GM23338 (cell line): ENCODE measurements at regions not wholly inside any gene's neighbourhood (a gene's known extent, or its start where the extent isn't known, plus 50 kb on each side); places are given as distances from the start of the nearest gene placed in this dataset.

Source experiments
- ATAC-seq: fragments of 200-7000 bp; cut with Tn5 transposase; 3 replicates; pipeline ENCODE4 v1.9.1; 2020
- DNase-seq: peaks from one replicate; pipeline ENCODE4 v3.0.0-alpha.2; 2015; ENCODE audit warnings: low spot score
- H2AFZ ChIP-seq: fragments of 200-600 bp; sonication (generic); 2 replicates; pipeline ENCODE4 v1.8.0; 2016; ENCODE audit warnings: antibody characterized with exemption, mild to moderate bottlenecking, moderate library complexity
- H3F3A ChIP-seq: fragments of 200-600 bp; sonication (generic); replicated peaks from 2 replicates; pipeline ENCODE4 v1.8.0; 2017; ENCODE audit warnings: antibody characterized with exemption, mixed run types, low read depth
- H3K27ac ChIP-seq: fragments of 200-600 bp; sonication (generic); 2 replicates; pipeline ENCODE4 v1.6.1; 2016; ENCODE audit warnings: low read depth
- H3K27me3 ChIP-seq: fragments of 200-600 bp; sonication (generic); 2 replicates; pipeline ENCODE4 v1.8.0; 2016; ENCODE audit warnings: mild to moderate bottlenecking, mixed run types, moderate library complexity; ENCODE audit not compliant: insufficient read depth
- H3K36me3 ChIP-seq: fragments of 200-600 bp; sonication (generic); 2 replicates; pipeline ENCODE4 v1.8.0; 2016; ENCODE audit warnings: mild to moderate bottlenecking; ENCODE audit not compliant: insufficient read depth
- H3K4me1 ChIP-seq: fragments of 200-600 bp; sonication (generic); 2 replicates; pipeline ENCODE4 v1.8.0; 2016; ENCODE audit warnings: mild to moderate bottlenecking, moderate library complexity; ENCODE audit not compliant: insufficient read depth
- H3K4me2 ChIP-seq: fragments of 200-600 bp; sonication (generic); 2 replicates; pipeline ENCODE4 v1.7.1; 2017; ENCODE audit warnings: mixed run types
- H3K4me3 ChIP-seq: fragments of 200-600 bp; sonication (generic); 2 replicates; pipeline ENCODE4 v1.6.1; 2016; ENCODE audit warnings: mixed run types
- H3K79me2 ChIP-seq: fragments of 200-600 bp; sonication (generic); replicated peaks from 2 replicates; pipeline ENCODE4 v1.8.0; 2017; ENCODE audit warnings: mild to moderate bottlenecking; ENCODE audit not compliant: insufficient read depth
- H3K9me2 ChIP-seq: fragments of 200-600 bp; sonication (generic); 2 replicates; pipeline ENCODE4 v1.8.0; 2017; ENCODE audit not compliant: insufficient read depth
- H4K20me1 ChIP-seq: fragments of 200-600 bp; sonication (generic); replicated peaks from 2 replicates; pipeline ENCODE4 v1.8.0; 2017; ENCODE audit warnings: mild to moderate bottlenecking; ENCODE audit not compliant: insufficient read depth
- H3K27ac Mint-ChIP-seq: 2 replicates; pipeline ENCODE4 v1.8.0; 2020; ENCODE audit warnings: inconsistent platforms, mild to moderate bottlenecking, moderate library complexity, mixed read lengths
- H3K27me3 Mint-ChIP-seq: 3 replicates; pipeline ENCODE4 v1.8.0; 2022; ENCODE audit warnings: low read depth, mild to moderate bottlenecking, moderate library complexity, mixed read lengths, inconsistent platforms; ENCODE audit not compliant: insufficient read depth, poor library complexity
- H3K36me3 Mint-ChIP-seq: 3 replicates; pipeline ENCODE4 v1.8.0; 2021; ENCODE audit warnings: low read depth, mild to moderate bottlenecking, inconsistent platforms, moderate library complexity, mixed read lengths
- H3K4me1 Mint-ChIP-seq: 3 replicates; pipeline ENCODE4 v1.8.0; 2020; ENCODE audit warnings: mild to moderate bottlenecking, inconsistent platforms, mixed read lengths
- H3K4me3 Mint-ChIP-seq: 3 replicates; pipeline ENCODE4 v1.8.0; 2021; ENCODE audit warnings: moderate library complexity, mild to moderate bottlenecking, inconsistent platforms, mixed read lengths
- H3K9me3 Mint-ChIP-seq: 3 replicates; pipeline ENCODE4 v1.8.0; 2020; ENCODE audit warnings: moderate library complexity, mild to moderate bottlenecking, inconsistent platforms, mixed read lengths
- CREB1 ChIP-seq: fragments of 250-450 bp; sonication (Bioruptor Pico); IDR thresholded peaks from 2 replicates; pipeline ENCODE4 v1.5.0; 2020; ENCODE audit warnings: low read depth, mild to moderate bottlenecking, moderate library complexity
- EZH2 ChIP-seq: fragments of 200-600 bp; sonication (generic); IDR thresholded peaks from one replicate; pipeline ENCODE4 v1.8.0; 2017; ENCODE audit warnings: antibody characterized with exemption, mild to moderate bottlenecking, low read depth; ENCODE audit not compliant: unreplicated experiment
- EZH2phosphoT487 ChIP-seq: fragments of 200-600 bp; sonication (generic); IDR thresholded peaks from one replicate; pipeline ENCODE4 v1.8.1; 2018; ENCODE audit warnings: antibody characterized with exemption; ENCODE audit not compliant: unreplicated experiment
- JUNB ChIP-seq: IDR thresholded peaks from one replicate; pipeline ENCODE4 v1.6.1; 2016; ENCODE audit warnings: antibody characterized with exemption; ENCODE audit not compliant: unreplicated experiment
- NANOG ChIP-seq: IDR thresholded peaks from 2 replicates; pipeline ENCODE4 v1.6.1; 2016; ENCODE audit warnings: antibody characterized with exemption, borderline replicate concordance
- POLR2AphosphoS5 ChIP-seq: IDR thresholded peaks from 2 replicates; pipeline ENCODE4 v1.6.1; 2016; ENCODE audit warnings: antibody characterized with exemption, low read depth
- STAT1 ChIP-seq: IDR thresholded peaks from one replicate; pipeline ENCODE4 v1.6.1; 2016; ENCODE audit warnings: antibody characterized with exemption; ENCODE audit not compliant: unreplicated experiment
- ZNF114 ChIP-seq: fragments of 250-450 bp; sonication (Bioruptor Pico); IDR thresholded peaks from 2 replicates; pipeline ENCODE4 v1.5.0; 2020; ENCODE audit warnings: mild to moderate bottlenecking, moderate library complexity
- ZNF331 ChIP-seq: fragments of 250-450 bp; sonication (Bioruptor Pico); IDR thresholded peaks from 2 replicates; pipeline ENCODE4 v1.5.0; 2020; ENCODE audit warnings: low read depth, mild to moderate bottlenecking, moderate library complexity
- TF ChIP-seq, protein P1 (sequence below), 2 experiments: fragments of 200-600 bp in 1 of 2; sonication (generic) in 1 of 2; conservative IDR thresholded peaks; 2 replicates each; pipeline versions ENCODE4 v1.5.1 to v1.6.1; 2016 to 2017; ENCODE audit warnings: antibody characterized with exemption in 2 of 2, low read depth in 2 of 2, mild to moderate bottlenecking in 2 of 2, moderate library complexity in 1 of 2
- TF ChIP-seq, protein P2 (sequence below): IDR thresholded peaks from 2 replicates; pipeline ENCODE4 v1.6.1; 2016; ENCODE audit warnings: antibody characterized with exemption
- TF ChIP-seq, protein P3 (sequence below): fragments of 250-450 bp; sonication (Bioruptor Pico); IDR thresholded peaks from 2 replicates; pipeline ENCODE4 v1.5.0; 2020; ENCODE audit warnings: mild to moderate bottlenecking, moderate library complexity

DNA sequence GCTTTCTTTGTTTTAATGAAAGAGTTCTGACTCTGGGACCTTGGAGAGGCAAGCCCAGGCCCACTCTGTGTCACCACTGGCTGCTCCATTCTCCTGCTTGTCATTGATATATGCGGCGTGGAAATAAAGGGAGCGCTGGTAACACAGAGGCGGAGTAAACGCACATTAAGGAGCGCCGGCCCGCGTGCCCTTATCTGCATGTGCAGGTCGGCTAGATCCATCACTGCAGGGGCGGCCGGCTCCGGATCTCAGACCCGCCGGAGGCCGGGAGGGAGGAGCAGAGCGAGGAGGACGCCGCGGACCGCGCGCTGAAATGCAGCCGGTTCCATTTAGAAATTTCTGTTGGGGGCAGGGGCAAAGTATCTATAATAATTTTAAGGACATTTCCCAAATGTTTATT is 70.8 kb downstream of the MRPL36 start:
- no peak for TF ChIP-seq EZH2
- no peak overlapping the region for H3K4me2 ChIP-seq
- DNase-seq: no peak
- no peaks in the 10 kb centered on the region; the same call in 2 of the 3 replicates for H3K9me3 Mint-ChIP-seq
- H3K79me2 ChIP-seq: no peaks in the 10 kb centered on the region
- H4K20me1 ChIP-seq: no peaks in the 10 kb centered on the region
- peaks cover 16% of the 10 kb centered on the region for H3K27me3 Mint-ChIP-seq
- ATAC-seq: no peak
- H3K27me3 ChIP-seq: no peaks in the 10 kb centered on the region
- no peak overlapping the region for H3K27ac ChIP-seq
- no peak overlapping the region for H2AFZ ChIP-seq
- no peak overlapping the region for H3K27ac Mint-ChIP-seq
- peaks cover 7% of the 10 kb centered on the region for H3K4me1 ChIP-seq
- no peaks in the 10 kb centered on the region for H3K36me3 ChIP-seq
- no peak overlapping the region for H3K4me3 ChIP-seq
- no peaks in the 10 kb centered on the region for H3F3A ChIP-seq
- H3K9me2 ChIP-seq: no peaks in the 10 kb centered on the region
- H3K36me3 Mint-ChIP-seq: no peaks in the 10 kb centered on the region
- no peak overlapping the region for H3K4me3 Mint-ChIP-seq
- peaks cover 26% of the 10 kb centered on the region for H3K4me1 Mint-ChIP-seq

DNA sequence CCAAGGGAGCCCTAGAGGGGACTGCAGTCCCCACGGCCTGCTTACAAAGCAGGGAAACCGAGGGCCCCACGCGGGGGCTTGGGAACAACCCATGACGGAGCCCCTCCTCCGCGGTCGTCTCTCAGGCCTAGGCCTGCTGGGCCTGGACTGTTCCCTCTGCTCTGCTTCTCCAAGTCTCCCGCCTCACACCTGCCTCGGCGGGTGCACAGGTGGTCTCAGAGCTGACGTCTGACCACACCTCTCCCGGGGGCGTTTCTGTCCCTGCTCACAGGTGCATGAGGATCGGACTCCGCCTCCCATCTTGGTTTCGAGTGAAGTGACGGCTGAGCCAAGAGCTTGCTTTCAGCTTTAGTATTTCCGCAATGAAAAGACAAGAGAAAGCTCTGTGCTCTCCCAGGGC is 72.1 kb downstream of the MRPL36 start:
- no peaks in the 10 kb centered on the region for H3K36me3 Mint-ChIP-seq
- ATAC-seq: no peak
- Histone ChIP-seq H4K20me1 (no peaks in the 10 kb centered on the region), H3K36me3 (no peaks in the 10 kb centered on the region), H2AFZ (peak overlapping the region; percentile 63; the same call in 1 of the 2 replicates), H3F3A (no peaks in the 10 kb centered on the region), H3K4me2 (no peak overlapping the region), H3K79me2 (no peaks in the 10 kb centered on the region), H3K4me3 (no peak overlapping the region), H3K9me2 (no peaks in the 10 kb centered on the region), H3K27ac (no peak overlapping the region), H3K27me3 (no peaks in the 10 kb centered on the region), H3K4me1 (peaks cover 7% of the 10 kb centered on the region)
- peaks cover 26% of the 10 kb centered on the region for H3K4me1 Mint-ChIP-seq
- no peaks in the 10 kb centered on the region; the same call in 2 of the 3 replicates for H3K9me3 Mint-ChIP-seq
- no peak overlapping the region for H3K27ac Mint-ChIP-seq
- no peak for TF ChIP-seq POLR2AphosphoS5
- no peak for TF ChIP-seq ZNF331 (CRISPR knock-in tag)
- TF ChIP-seq, protein P1, sequence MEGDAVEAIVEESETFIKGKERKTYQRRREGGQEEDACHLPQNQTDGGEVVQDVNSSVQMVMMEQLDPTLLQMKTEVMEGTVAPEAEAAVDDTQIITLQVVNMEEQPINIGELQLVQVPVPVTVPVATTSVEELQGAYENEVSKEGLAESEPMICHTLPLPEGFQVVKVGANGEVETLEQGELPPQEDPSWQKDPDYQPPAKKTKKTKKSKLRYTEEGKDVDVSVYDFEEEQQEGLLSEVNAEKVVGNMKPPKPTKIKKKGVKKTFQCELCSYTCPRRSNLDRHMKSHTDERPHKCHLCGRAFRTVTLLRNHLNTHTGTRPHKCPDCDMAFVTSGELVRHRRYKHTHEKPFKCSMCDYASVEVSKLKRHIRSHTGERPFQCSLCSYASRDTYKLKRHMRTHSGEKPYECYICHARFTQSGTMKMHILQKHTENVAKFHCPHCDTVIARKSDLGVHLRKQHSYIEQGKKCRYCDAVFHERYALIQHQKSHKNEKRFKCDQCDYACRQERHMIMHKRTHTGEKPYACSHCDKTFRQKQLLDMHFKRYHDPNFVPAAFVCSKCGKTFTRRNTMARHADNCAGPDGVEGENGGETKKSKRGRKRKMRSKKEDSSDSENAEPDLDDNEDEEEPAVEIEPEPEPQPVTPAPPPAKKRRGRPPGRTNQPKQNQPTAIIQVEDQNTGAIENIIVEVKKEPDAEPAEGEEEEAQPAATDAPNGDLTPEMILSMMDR (conservative IDR thresholded peaks at IDR 0.05; ENCODE audit: low read depth in 2 of 2): no peak
- TF ChIP-seq, protein P2, sequence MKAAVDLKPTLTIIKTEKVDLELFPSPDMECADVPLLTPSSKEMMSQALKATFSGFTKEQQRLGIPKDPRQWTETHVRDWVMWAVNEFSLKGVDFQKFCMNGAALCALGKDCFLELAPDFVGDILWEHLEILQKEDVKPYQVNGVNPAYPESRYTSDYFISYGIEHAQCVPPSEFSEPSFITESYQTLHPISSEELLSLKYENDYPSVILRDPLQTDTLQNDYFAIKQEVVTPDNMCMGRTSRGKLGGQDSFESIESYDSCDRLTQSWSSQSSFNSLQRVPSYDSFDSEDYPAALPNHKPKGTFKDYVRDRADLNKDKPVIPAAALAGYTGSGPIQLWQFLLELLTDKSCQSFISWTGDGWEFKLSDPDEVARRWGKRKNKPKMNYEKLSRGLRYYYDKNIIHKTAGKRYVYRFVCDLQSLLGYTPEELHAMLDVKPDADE: no peak
- TF ChIP-seq ZNF114 (CRISPR knock-in tag): no peak
- no peak for TF ChIP-seq CREB1
- TF ChIP-seq STAT1: no peak
- TF ChIP-seq, protein P3, sequence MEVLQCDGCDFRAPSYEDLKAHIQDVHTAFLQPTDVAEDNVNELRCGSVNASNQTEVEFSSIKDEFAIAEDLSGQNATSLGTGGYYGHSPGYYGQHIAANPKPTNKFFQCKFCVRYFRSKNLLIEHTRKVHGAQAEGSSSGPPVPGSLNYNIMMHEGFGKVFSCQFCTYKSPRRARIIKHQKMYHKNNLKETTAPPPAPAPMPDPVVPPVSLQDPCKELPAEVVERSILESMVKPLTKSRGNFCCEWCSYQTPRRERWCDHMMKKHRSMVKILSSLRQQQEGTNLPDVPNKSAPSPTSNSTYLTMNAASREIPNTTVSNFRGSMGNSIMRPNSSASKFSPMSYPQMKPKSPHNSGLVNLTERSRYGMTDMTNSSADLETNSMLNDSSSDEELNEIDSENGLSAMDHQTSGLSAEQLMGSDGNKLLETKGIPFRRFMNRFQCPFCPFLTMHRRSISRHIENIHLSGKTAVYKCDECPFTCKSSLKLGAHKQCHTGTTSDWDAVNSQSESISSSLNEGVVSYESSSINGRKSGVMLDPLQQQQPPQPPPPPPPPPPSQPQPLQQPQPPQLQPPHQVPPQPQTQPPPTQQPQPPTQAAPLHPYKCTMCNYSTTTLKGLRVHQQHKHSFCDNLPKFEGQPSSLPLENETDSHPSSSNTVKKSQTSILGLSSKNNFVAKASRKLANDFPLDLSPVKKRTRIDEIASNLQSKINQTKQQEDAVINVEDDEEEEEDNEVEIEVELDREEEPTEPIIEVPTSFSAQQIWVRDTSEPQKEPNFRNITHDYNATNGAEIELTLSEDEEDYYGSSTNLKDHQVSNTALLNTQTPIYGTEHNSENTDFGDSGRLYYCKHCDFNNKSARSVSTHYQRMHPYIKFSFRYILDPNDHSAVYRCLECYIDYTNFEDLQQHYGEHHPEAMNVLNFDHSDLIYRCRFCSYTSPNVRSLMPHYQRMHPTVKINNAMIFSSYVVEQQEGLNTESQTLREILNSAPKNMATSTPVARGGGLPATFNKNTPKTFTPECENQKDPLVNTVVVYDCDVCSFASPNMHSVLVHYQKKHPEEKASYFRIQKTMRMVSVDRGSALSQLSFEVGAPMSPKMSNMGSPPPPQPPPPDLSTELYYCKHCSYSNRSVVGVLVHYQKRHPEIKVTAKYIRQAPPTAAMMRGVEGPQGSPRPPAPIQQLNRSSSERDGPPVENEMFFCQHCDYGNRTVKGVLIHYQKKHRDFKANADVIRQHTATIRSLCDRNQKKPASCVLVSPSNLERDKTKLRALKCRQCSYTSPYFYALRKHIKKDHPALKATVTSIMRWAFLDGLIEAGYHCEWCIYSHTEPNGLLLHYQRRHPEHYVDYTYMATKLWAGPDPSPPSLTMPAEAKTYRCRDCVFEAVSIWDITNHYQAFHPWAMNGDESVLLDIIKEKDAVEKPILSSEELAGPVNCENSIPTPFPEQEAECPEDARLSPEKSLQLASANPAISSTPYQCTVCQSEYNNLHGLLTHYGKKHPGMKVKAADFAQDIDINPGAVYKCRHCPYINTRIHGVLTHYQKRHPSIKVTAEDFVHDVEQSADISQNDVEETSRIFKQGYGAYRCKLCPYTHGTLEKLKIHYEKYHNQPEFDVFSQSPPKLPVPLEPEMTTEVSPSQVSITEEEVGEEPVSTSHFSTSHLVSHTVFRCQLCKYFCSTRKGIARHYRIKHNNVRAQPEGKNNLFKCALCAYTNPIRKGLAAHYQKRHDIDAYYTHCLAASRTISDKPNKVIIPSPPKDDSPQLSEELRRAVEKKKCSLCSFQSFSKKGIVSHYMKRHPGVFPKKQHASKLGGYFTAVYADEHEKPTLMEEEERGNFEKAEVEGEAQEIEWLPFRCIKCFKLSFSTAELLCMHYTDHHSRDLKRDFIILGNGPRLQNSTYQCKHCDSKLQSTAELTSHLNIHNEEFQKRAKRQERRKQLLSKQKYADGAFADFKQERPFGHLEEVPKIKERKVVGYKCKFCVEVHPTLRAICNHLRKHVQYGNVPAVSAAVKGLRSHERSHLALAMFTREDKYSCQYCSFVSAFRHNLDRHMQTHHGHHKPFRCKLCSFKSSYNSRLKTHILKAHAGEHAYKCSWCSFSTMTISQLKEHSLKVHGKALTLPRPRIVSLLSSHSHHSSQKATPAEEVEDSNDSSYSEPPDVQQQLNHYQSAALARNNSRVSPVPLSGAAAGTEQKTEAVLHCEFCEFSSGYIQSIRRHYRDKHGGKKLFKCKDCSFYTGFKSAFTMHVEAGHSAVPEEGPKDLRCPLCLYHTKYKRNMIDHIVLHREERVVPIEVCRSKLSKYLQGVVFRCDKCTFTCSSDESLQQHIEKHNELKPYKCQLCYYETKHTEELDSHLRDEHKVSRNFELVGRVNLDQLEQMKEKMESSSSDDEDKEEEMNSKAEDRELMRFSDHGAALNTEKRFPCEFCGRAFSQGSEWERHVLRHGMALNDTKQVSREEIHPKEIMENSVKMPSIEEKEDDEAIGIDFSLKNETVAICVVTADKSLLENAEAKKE: no peak
- no peak for TF ChIP-seq JUNB
- TF ChIP-seq EZH2phosphoT487: no peak
- TF ChIP-seq EZH2: no peak
- no peak for TF ChIP-seq NANOG
- H3K4me3 Mint-ChIP-seq: no peak overlapping the region
- DNase-seq: peak; percentile 58
- H3K27me3 Mint-ChIP-seq: peaks cover 20% of the 10 kb centered on the region
